ENCODE measurements at regions not wholly inside any gene's neighbourhood (a gene's known extent, or its start where the extent isn't known, plus 50 kb on each side); places are given as distances from the start of the nearest gene placed in this dataset.

GRCh38 chr2:176463546-176463945, 194.3 kb downstream of the MTX2 start:
- TF ChIP-seq TSHZ2 (CRISPR knock-in tag; IDR thresholded peaks at IDR 0.05) (no peak), CREB5 (CRISPR knock-in tag; IDR thresholded peaks at IDR 0.05; ENCODE audit: low read depth) (no peak), GLIS3 (CRISPR knock-in tag; IDR thresholded peaks at IDR 0.05) (no peak)
